ENCODE measurements at regions not wholly inside any gene's neighbourhood (a gene's known extent, or its start where the extent isn't known, plus 50 kb on each side); places are given as distances from the start of the nearest gene placed in this dataset.
"Not testable (repeated sequence)": the region's sequence is repeated elsewhere in the genome, so short reads cannot be mapped to it uniquely, and the experiment has no call there.

DNA sequence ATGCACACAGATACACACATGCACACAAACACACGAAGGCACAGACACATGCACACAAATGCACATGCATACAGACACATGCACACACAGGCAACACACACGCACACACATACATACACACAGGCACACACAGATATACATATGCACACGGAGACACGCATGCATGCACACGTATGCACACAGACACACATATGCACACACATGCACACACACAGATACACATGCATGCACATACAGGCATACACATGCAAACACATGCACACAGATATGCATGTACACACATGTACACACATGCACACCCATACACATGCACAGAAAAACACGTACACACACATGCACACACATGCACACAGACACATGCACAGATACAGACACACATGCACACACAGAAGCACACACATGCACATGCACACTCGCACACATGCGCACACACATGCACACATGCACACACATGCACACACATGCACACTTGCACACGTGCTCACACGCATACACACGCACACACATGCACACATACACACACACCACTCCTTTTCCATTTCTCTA, 70.8 kb upstream of the ALDH3B2 start:
- Histone ChIP-seq H3K4me3 (no peak overlapping the region), H3K9me3 (no peaks in the 10 kb centered on the region), H3K27me3 (peaks cover 0 to 4% (median 0%) of the 10 kb centered on the region in 4 donors), H3K36me3 (no peaks in the 10 kb centered on the region), H3K27ac (no peak overlapping the region), H3K4me1 (no peaks in the 10 kb centered on the region)
- 69 to 83% methylated on average over 8 to 11 of the region's 11 CpGs for WGBS, 2 donors
- intact Hi-C loops (cut with DNase I) = no loop called here
- TF ChIP-seq CTCF (IDR thresholded peaks at IDR 0.05) (no peak), POLR2A (IDR thresholded peaks at IDR 0.05) (no peak)
- DNase-seq = no peak

DNA sequence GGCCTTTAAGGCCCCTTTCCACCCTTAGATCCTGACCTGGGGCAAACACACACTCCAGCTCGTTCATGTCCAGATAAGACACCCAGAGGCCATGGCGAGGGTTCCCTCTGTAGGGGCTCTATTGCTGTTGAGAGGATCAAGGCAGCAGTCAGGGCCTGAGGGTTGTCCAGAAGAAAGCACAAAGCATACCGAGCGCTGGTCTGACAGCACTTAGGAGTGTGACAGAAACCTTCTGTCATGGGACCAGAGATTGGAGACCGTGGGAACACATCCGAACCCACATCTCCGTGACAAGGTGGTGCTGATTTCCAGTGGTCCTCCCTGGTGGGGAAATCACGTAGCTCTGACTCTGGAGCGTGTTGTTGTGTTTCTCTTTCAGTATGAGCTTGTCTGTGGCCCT, 69.8 kb upstream of the ALDH3B2 start:
- 70 to 91% methylated on average over 2 to 6 of the region's 9 CpGs for WGBS, 2 donors
- DNase-seq; H3K4me1 ChIP-seq; H3K27me3 ChIP-seq; H3K9me3 ChIP-seq; H3K27ac ChIP-seq; intact Hi-C loops (cut with DNase I); H3K4me3 ChIP-seq; H3K36me3 ChIP-seq: not testable (repeated sequence)

DNA sequence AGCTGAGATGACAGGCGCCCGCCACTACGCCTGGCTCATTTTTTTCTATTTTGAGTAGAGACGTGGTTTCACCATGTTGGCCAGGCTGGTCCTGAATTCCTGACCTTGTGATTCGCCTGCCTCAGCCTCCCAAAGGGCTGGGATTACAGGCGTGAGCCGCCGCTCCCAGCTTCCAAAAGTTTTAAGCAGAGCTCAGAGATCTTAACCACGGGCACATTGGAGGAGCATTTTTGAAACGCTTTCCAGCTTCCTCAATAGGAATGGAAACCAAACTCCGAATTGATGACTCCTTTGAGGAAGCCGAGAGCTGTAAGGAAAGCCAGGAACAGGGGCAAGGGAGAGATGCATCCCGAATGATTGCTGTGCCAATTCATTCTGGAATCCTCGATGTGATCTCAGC, 63.8 kb upstream of the ALDH3B2 start:
- intact Hi-C loops (cut with DNase I); H3K27ac ChIP-seq; H3K9me3 ChIP-seq; H3K4me3 ChIP-seq; H3K4me1 ChIP-seq; H3K36me3 ChIP-seq; DNase-seq: not testable (repeated sequence)
- peaks cover 0 to 11% (median 0%) of the 10 kb centered on the region in 4 donors for H3K27me3 ChIP-seq
- WGBS, 2 donors = no CpG with 5 or more reads among the region's 14 CpGs

DNA sequence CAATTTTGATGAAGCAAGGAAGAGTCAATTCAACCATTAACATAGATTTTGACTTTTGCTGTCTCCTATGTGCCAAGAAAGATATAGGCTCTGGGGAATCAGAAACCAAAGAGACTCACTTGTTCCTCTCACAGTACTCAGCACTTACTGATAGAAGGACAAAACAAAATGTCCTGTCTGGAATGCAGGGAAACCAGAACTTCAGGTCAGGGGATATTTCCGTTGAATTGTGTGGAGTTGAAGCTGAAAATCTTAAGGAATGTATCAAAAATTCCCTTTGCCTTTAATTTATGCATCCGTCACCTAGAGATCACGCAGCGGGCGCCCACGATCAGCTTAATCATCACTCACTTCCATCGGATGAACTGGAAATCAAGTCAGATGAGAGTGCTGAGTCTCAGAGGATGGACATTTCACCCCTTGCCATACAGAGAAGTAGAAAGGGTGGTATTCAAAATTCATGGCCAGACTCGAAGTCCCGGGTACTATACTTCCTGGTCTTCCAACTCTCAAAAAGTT, 63.2 kb upstream of the ALDH3B2 start:
- DNase-seq; H3K36me3 ChIP-seq; H3K4me1 ChIP-seq; H3K4me3 ChIP-seq; intact Hi-C loops (cut with DNase I); H3K27ac ChIP-seq; H3K9me3 ChIP-seq: not testable (repeated sequence)
- H3K27me3 ChIP-seq = peaks cover 0 to 17% (median 0%) of the 10 kb centered on the region in 4 donors
- WGBS, 2 donors = 63 to 69% methylated on average over 9 of the region's 9 CpGs

GRCh38 chr11:67732045-67732787, 57.8 kb upstream of the ALDH3B2 start:
- H3K36me3 ChIP-seq = no peaks in the 10 kb centered on the region
- intact Hi-C loops (cut with DNase I) = no loop called here
- peaks cover 0 to 28% (median 0%) of the 10 kb centered on the region in 4 donors for H3K27me3 ChIP-seq
- H3K27ac ChIP-seq = no peak overlapping the region
- H3K4me3 ChIP-seq = peak overlapping the region in 3 of 4 donors; percentile 18 to 21 (median 21)
- 33 to 47% methylated on average over 32 to 36 of the region's 42 CpGs for WGBS, 2 donors
- DNase-seq = no peak
- H3K4me1 ChIP-seq = peaks cover 0 to 19% (median 4%) of the 10 kb centered on the region in 3 donors
- TF ChIP-seq POLR2A (IDR thresholded peaks at IDR 0.05) (no peak), CTCF (IDR thresholded peaks at IDR 0.05) (peak in 2 of 6 experiments; percentile 6 to 13)
- H3K9me3 ChIP-seq = no peaks in the 10 kb centered on the region

DNA sequence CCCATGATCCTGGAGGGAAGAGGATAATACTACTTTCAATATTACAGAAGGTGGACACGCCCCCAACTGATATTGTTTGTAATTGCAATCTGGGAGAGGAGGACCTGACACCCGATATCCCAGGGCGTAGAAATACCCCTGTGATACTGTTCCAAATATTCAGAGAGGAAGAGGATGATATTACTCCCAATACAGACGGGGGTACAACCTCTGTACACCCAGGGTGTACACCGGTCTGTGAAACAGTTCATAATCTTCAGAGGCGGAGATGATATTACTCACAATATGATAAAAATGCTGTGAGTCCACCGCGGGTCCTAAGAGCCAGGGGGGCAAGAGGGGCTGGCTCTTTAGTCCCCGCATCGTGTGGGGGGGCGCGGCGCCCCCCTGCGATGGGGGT, 57.2 kb upstream of the ALDH3B2 start:
- no peak overlapping the region for H3K27ac ChIP-seq
- WGBS, 2 donors = 51 to 59% methylated on average over 5 to 8 of the region's 14 CpGs
- TF ChIP-seq POLR2A (IDR thresholded peaks at IDR 0.05) = no peak
- TF ChIP-seq CTCF (IDR thresholded peaks at IDR 0.05) = no peak
- H3K9me3 ChIP-seq = no peaks in the 10 kb centered on the region
- intact Hi-C loops (cut with DNase I) = no loop called here
- peak overlapping the region in 2 of 4 donors; percentile 21 for H3K4me3 ChIP-seq
- H3K27me3 ChIP-seq = peaks cover 0 to 28% (median 0%) of the 10 kb centered on the region in 4 donors
- no peaks in the 10 kb centered on the region for H3K36me3 ChIP-seq
- DNase-seq = no peak
- peaks cover 0 to 25% (median 4%) of the 10 kb centered on the region in 3 donors for H3K4me1 ChIP-seq

- DNase-seq; H3K36me3 ChIP-seq; intact Hi-C loops (cut with DNase I); H3K4me3 ChIP-seq; H3K9me3 ChIP-seq; H3K27ac ChIP-seq: not testable (repeated sequence)
- Histone ChIP-seq H3K4me1 (peaks cover 0 to 26% (median 4%) of the 10 kb centered on the region in 3 donors), H3K27me3 (peaks cover 0 to 25% (median 0%) of the 10 kb centered on the region in 4 donors)
- WGBS, 2 donors = 83 to 88% methylated on average over 1 to 2 of the region's 3 CpGs
Measured at GRCh38 chr11:67728163-67728571, 53.7 kb upstream of the ALDH3B2 start.

Measured in esophagus squamous epithelium (tissue), 5 donors.